ENCODE measurements at regions not wholly inside any gene's neighbourhood (a gene's known extent, or its start where the extent isn't known, plus 50 kb on each side); places are given as distances from the start of the nearest gene placed in this dataset.

DNA sequence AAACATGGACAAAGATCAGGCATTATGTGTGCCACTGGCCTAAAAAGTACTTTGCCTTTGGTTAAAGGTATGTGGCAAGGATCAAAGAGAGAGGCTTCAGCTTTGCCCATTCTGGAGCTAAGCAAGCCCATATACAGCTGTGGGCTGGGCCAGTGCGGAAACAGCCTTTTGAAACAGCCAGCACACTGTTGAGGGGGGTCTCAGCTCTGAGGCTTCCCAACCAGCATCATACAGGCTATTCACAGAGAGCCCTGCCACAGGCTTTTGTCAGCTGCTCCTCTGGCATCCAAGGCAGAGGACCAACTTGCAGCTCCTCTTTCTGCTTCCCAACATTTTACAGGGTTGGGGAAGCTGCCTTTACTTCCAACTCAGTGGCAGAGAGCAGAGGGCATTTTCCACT lies 63.2 kb upstream of the FOXB1 start:
- no peak overlapping the region for H3K27ac ChIP-seq (ENCODE audit: low read depth, low read length)
- Mint-ChIP-seq H3K36me3 (no peaks in the 10 kb centered on the region), H3K4me3 (no peak overlapping the region), H3K27me3 (peaks cover 5 to 7% of the 10 kb centered on the region in 2 donors), H3K9me3 (peaks cover 0 to 2% (median 0%) of the 10 kb centered on the region in 8 donors), H3K27ac (no peak overlapping the region), H3K4me1 (no peaks in the 10 kb centered on the region)
- H3K27me3 ChIP-seq (ENCODE audit: insufficient read depth, low read length): no peaks in the 10 kb centered on the region
- intact Hi-C loops (cut with micrococcal nuclease): no loop called here
- no peaks in the 10 kb centered on the region for H3K4me1 ChIP-seq (ENCODE audit: insufficient read depth, low read length)
- ChIA-PET POLR2A (ENCODE audit: partially characterized antibody) (no interaction called here), CTCF (ENCODE audit: partially characterized antibody) (interaction anchor here (1.5 kb wide), 1 partner anchor 23 kb away, joined by 4 read pairs; no protein-coding TSS in a partner anchor)
- no peaks in the 10 kb centered on the region for H3K36me3 ChIP-seq (ENCODE audit: insufficient read depth, low read length)
- H3K9me3 ChIP-seq (ENCODE audit: control insufficient read depth in 1 of 2, low read length in 2 of 2): no peaks in the 10 kb centered on the region
- H3K4me3 ChIP-seq (ENCODE audit: low read length in 2 of 2): no peak overlapping the region
- no peak for DNase-seq

DNA sequence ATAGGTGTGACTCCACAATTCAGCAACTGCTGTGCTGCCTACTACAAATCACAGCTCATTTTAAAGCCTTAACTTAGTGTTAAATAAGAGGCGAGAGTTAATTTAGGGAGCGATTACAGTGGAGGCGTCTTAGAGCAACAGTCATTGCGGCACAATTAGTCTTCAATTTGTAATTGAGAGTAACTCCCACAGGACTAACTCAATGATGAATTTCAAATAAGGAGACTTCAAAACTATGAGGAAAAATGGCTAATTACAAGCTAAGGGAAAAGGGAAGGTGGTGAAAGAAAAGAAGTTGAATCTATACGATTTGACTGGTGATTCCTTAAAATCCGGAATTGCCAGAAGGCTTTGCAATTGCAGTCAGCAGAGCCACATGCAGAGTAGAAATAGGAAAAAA lies 63.7 kb upstream of the FOXB1 start:
- no peaks in the 10 kb centered on the region for H3K4me1 ChIP-seq (ENCODE audit: insufficient read depth, low read length)
- no peak overlapping the region for H3K4me3 ChIP-seq (ENCODE audit: low read length in 2 of 2)
- POLR2A ChIA-PET (ENCODE audit: partially characterized antibody): no interaction called here
- Mint-ChIP-seq H3K9me3 (peaks cover 0 to 2% (median 0%) of the 10 kb centered on the region in 8 donors), H3K4me1 (no peaks in the 10 kb centered on the region), H3K27ac (no peak overlapping the region), H3K27me3 (peaks cover 5 to 7% of the 10 kb centered on the region in 2 donors), H3K4me3 (no peak overlapping the region), H3K36me3 (no peaks in the 10 kb centered on the region)
- intact Hi-C loops (cut with micrococcal nuclease): no loop called here
- CTCF ChIA-PET (ENCODE audit: partially characterized antibody): interaction anchor here (1.5 kb wide), 1 partner anchor 22 kb away, joined by 4 read pairs; no protein-coding TSS in a partner anchor
- H3K36me3 ChIP-seq (ENCODE audit: insufficient read depth, low read length): no peaks in the 10 kb centered on the region
- no peak for DNase-seq
- no peaks in the 10 kb centered on the region for H3K9me3 ChIP-seq (ENCODE audit: control insufficient read depth in 1 of 2, low read length in 2 of 2)
- H3K27ac ChIP-seq (ENCODE audit: low read depth, low read length): no peak overlapping the region
- H3K27me3 ChIP-seq (ENCODE audit: insufficient read depth, low read length): no peaks in the 10 kb centered on the region

DNA sequence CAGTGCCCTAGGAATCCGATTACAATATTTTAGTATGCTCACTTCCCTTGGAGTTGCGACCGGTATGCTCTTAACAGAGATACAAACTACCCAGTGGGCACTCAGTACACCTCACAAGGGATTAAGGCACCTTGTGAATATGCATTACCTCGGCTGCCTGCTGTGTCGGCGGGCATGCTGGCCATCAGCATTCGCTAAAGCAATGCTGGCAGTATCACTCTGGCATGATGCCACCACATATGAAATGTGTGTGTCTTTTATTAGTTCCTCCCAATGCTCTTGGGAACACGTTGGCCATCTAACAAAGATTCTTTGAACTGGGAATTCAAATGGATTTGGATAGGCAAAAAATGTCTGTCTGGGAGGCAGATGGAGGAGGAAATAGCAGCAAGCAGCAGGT lies 67.4 kb upstream of the FOXB1 start:
- no peak for DNase-seq
- H3K4me1 ChIP-seq (ENCODE audit: insufficient read depth, low read length): no peaks in the 10 kb centered on the region
- Mint-ChIP-seq H3K4me1 (no peaks in the 10 kb centered on the region), H3K27me3 (peaks cover 5 to 11% of the 10 kb centered on the region in 2 donors), H3K9me3 (peaks cover 0 to 2% (median 0%) of the 10 kb centered on the region in 8 donors), H3K4me3 (no peak overlapping the region), H3K36me3 (no peaks in the 10 kb centered on the region), H3K27ac (no peak overlapping the region)
- H3K36me3 ChIP-seq (ENCODE audit: insufficient read depth, low read length): no peaks in the 10 kb centered on the region
- intact Hi-C loops (cut with micrococcal nuclease): no loop called here
- H3K9me3 ChIP-seq (ENCODE audit: control insufficient read depth in 1 of 2, low read length in 2 of 2): no peaks in the 10 kb centered on the region
- no peak overlapping the region for H3K4me3 ChIP-seq (ENCODE audit: low read length in 2 of 2)
- ChIA-PET POLR2A (ENCODE audit: partially characterized antibody) (no interaction called here), CTCF (ENCODE audit: partially characterized antibody) (no interaction called here)
- H3K27me3 ChIP-seq (ENCODE audit: insufficient read depth, low read length): no peaks in the 10 kb centered on the region
- H3K27ac ChIP-seq (ENCODE audit: low read depth, low read length): no peak overlapping the region

- Mint-ChIP-seq H3K4me3 (no peak overlapping the region), H3K4me1 (no peaks in the 10 kb centered on the region), H3K27ac (no peak overlapping the region), H3K27me3 (peaks cover 9 to 20% of the 10 kb centered on the region in 2 donors), H3K9me3 (no peaks in the 10 kb centered on the region), H3K36me3 (no peaks in the 10 kb centered on the region)
- ChIA-PET CTCF (ENCODE audit: partially characterized antibody) (interaction anchor here (1.3 kb wide), 1 partner anchor 15 kb away, joined by 3 read pairs; no protein-coding TSS in a partner anchor), POLR2A (ENCODE audit: partially characterized antibody) (no interaction called here)
- H3K36me3 ChIP-seq (ENCODE audit: insufficient read depth, low read length): no peaks in the 10 kb centered on the region
- H3K4me1 ChIP-seq (ENCODE audit: insufficient read depth, low read length): no peaks in the 10 kb centered on the region
- DNase-seq: no peak
- H3K4me3 ChIP-seq (ENCODE audit: low read length in 2 of 2): no peak overlapping the region
- intact Hi-C loops (cut with micrococcal nuclease): no loop called here
- H3K27me3 ChIP-seq (ENCODE audit: insufficient read depth, low read length): no peaks in the 10 kb centered on the region
- no peaks in the 10 kb centered on the region for H3K9me3 ChIP-seq (ENCODE audit: control insufficient read depth in 1 of 2, low read length in 2 of 2)
- H3K27ac ChIP-seq (ENCODE audit: low read depth, low read length): no peak overlapping the region
These were observed 70.5 kb upstream of the FOXB1 start for GRCh38 chr15:59933607-59934006.

GRCh38 chr15:59931646-59932261 lies 72.4 kb upstream of the FOXB1 start:
- intact Hi-C loops (cut with micrococcal nuclease): no loop called here
- Histone ChIP-seq H3K36me3 (ENCODE audit: insufficient read depth, low read length) (no peaks in the 10 kb centered on the region), H3K27me3 (ENCODE audit: insufficient read depth, low read length) (no peaks in the 10 kb centered on the region), H3K27ac (ENCODE audit: low read depth, low read length) (no peak overlapping the region), H3K9me3 (ENCODE audit: control insufficient read depth in 1 of 2, low read length in 2 of 2) (no peaks in the 10 kb centered on the region), H3K4me1 (ENCODE audit: insufficient read depth, low read length) (no peaks in the 10 kb centered on the region), H3K4me3 (ENCODE audit: low read length in 2 of 2) (no peak overlapping the region)
- Mint-ChIP-seq H3K36me3 (no peaks in the 10 kb centered on the region), H3K4me1 (no peaks in the 10 kb centered on the region), H3K27me3 (peaks cover 14 to 23% of the 10 kb centered on the region in 2 donors), H3K27ac (no peak overlapping the region), H3K9me3 (no peaks in the 10 kb centered on the region), H3K4me3 (no peak overlapping the region)
- ChIA-PET CTCF (ENCODE audit: partially characterized antibody) (interaction anchor here (0.9 to 2.0 kb wide), 2 partner anchors 14 to 16 kb away, joined by 4 to 11 read pairs; no protein-coding TSS in a partner anchor), POLR2A (ENCODE audit: partially characterized antibody) (no interaction called here)
- DNase-seq: no peak

DNA sequence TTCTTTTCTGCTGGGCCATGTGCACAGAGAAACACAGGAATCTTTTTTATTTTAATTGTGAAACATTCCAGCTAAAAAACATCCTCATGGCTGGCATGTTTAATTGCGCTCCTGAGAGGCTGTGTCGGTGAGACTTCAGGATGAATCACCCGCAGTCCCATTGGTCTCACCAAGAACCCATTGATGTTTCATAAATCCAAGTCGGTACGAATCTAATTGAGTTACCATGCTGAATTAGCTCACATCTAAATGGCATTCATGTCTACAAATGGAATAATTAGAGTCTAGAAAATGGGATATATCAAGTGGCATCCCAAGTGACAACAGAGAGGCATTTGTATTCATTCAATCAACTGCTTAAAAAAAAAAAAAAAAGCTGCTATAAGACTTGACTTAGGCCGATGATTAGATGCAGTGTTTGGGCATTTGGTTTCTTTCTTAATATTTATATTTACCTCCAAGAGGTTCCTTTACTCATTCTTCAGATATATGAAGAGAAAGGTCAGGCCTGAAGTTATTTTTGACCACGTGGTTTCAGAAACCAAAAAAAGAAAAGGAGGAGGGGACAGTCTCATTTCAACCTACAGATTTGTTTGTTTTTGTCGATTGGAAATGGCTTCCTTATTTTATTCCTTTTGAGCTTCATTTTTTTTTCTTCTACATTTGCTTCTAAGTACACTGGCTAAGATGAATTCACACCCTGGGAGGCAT lies 79.1 kb upstream of the FOXB1 start:
- H3K27ac ChIP-seq (ENCODE audit: low read depth, low read length): no peak overlapping the region
- H3K4me3 ChIP-seq (ENCODE audit: low read length in 2 of 2): no peak overlapping the region
- Mint-ChIP-seq H3K4me3 (no peak overlapping the region), H3K36me3 (no peaks in the 10 kb centered on the region), H3K27me3 (peaks cover 10% of the 10 kb centered on the region in 2 donors), H3K4me1 (peaks cover 0 to 3% (median under 1%) of the 10 kb centered on the region in 4 donors), H3K27ac (no peak overlapping the region), H3K9me3 (no peaks in the 10 kb centered on the region)
- POLR2A ChIA-PET (ENCODE audit: partially characterized antibody): no interaction called here
- no peaks in the 10 kb centered on the region for H3K4me1 ChIP-seq (ENCODE audit: insufficient read depth, low read length)
- no peak for DNase-seq
- no peaks in the 10 kb centered on the region for H3K36me3 ChIP-seq (ENCODE audit: insufficient read depth, low read length)
- H3K9me3 ChIP-seq (ENCODE audit: control insufficient read depth in 1 of 2, low read length in 2 of 2): no peaks in the 10 kb centered on the region
- CTCF ChIA-PET (ENCODE audit: partially characterized antibody): no interaction called here
- intact Hi-C loops (cut with micrococcal nuclease): no loop called here
- no peaks in the 10 kb centered on the region for H3K27me3 ChIP-seq (ENCODE audit: insufficient read depth, low read length)

DNA sequence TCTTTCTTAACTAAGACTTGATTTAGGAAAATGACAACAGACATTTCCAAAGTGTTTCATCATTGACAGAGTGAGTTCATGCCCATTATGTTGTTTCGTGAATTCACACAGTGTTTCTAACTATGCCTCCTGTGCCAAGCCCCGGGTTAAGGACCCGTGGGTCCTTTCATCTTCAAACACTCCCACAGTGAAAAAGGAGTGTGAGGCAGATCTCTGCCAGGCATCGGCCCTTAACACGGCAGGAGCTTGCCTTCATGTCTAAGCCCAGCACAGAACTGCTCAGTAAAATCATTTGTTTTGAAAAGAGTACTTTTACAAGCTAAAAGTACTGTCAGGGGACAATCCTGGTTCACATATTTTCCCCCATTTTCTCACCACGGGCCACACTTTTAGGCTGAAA lies 80.0 kb upstream of the FOXB1 start:
- no peaks in the 10 kb centered on the region for H3K36me3 ChIP-seq (ENCODE audit: insufficient read depth, low read length)
- POLR2A ChIA-PET (ENCODE audit: partially characterized antibody): no interaction called here
- no peaks in the 10 kb centered on the region for H3K27me3 ChIP-seq (ENCODE audit: insufficient read depth, low read length)
- Mint-ChIP-seq H3K27me3 (peaks cover 9 to 10% of the 10 kb centered on the region in 2 donors), H3K9me3 (no peaks in the 10 kb centered on the region), H3K27ac (no peak overlapping the region), H3K4me3 (no peak overlapping the region), H3K4me1 (peaks cover 5 to 11% (median 7%) of the 10 kb centered on the region in 4 donors), H3K36me3 (no peaks in the 10 kb centered on the region)
- no peak overlapping the region for H3K4me3 ChIP-seq (ENCODE audit: low read length in 2 of 2)
- CTCF ChIA-PET (ENCODE audit: partially characterized antibody): no interaction called here
- peaks cover 7% of the 10 kb centered on the region for H3K4me1 ChIP-seq (ENCODE audit: insufficient read depth, low read length)
- no peak overlapping the region for H3K27ac ChIP-seq (ENCODE audit: low read depth, low read length)
- no peak for DNase-seq
- intact Hi-C loops (cut with micrococcal nuclease): no loop called here
- no peaks in the 10 kb centered on the region for H3K9me3 ChIP-seq (ENCODE audit: control insufficient read depth in 1 of 2, low read length in 2 of 2)

Data from CD4-positive, alpha-beta memory T cell (primary cell).